ENCODE measurements at regions not wholly inside any gene's neighbourhood (a gene's known extent, or its start where the extent isn't known, plus 50 kb on each side); places are given as distances from the start of the nearest gene placed in this dataset.

GRCh38 chr19:29268721-29269393 is 55.9 kb upstream of the UQCRFS1 start:
- no peak for TF ChIP-seq CTCF (IDR thresholded peaks at IDR 0.05)
- no peak for TF ChIP-seq ZFX (IDR thresholded peaks at IDR 0.05; ENCODE audit: borderline replicate concordance)
- H3K27ac ChIP-seq: no peak overlapping the region

- H3K27ac ChIP-seq: no peak overlapping the region
- TF ChIP-seq ZFX (IDR thresholded peaks at IDR 0.05; ENCODE audit: borderline replicate concordance) (no peak), CTCF (IDR thresholded peaks at IDR 0.05) (no peak)
These were observed 56.7 kb upstream of the UQCRFS1 start for GRCh38 chr19:29269641-29270040.

- TF ChIP-seq ZFX (IDR thresholded peaks at IDR 0.05; ENCODE audit: borderline replicate concordance) (no peak), CTCF (IDR thresholded peaks at IDR 0.05) (no peak)
- no peak overlapping the region for H3K27ac ChIP-seq
These were observed 58.4 kb upstream of the UQCRFS1 start for GRCh38 chr19:29271341-29271740.

GRCh38 chr19:29271911-29272310 is 59.0 kb upstream of the UQCRFS1 start:
- no peak for TF ChIP-seq CTCF (IDR thresholded peaks at IDR 0.05)
- no peak for TF ChIP-seq ZFX (IDR thresholded peaks at IDR 0.05; ENCODE audit: borderline replicate concordance)
- no peak overlapping the region for H3K27ac ChIP-seq

- no peak for TF ChIP-seq ZFX (IDR thresholded peaks at IDR 0.05; ENCODE audit: borderline replicate concordance)
- no peak for TF ChIP-seq CTCF (IDR thresholded peaks at IDR 0.05)
- no peak overlapping the region for H3K27ac ChIP-seq
These were observed 60.2 kb upstream of the UQCRFS1 start for GRCh38 chr19:29273000-29273640.

- H3K27ac ChIP-seq: no peak overlapping the region
- TF ChIP-seq ZFX (IDR thresholded peaks at IDR 0.05; ENCODE audit: borderline replicate concordance) (no peak), CTCF (IDR thresholded peaks at IDR 0.05) (no peak)
These were observed 62.3 kb upstream of the UQCRFS1 start for GRCh38 chr19:29275266-29275665.

GRCh38 chr19:29277102-29277501 is 64.2 kb upstream of the UQCRFS1 start:
- H3K27ac ChIP-seq: no peak overlapping the region
- TF ChIP-seq ZFX (IDR thresholded peaks at IDR 0.05; ENCODE audit: borderline replicate concordance): no peak
- TF ChIP-seq CTCF (IDR thresholded peaks at IDR 0.05): no peak

All from 22Rv1 (cell line).